CD4-positive, alpha-beta T cell treated with Interleukin-17A for 1 hour (primary cell): ENCODE measurements at regions not wholly inside any gene's neighbourhood (a gene's known extent, or its start where the extent isn't known, plus 50 kb on each side); places are given as distances from the start of the nearest gene placed in this dataset.
"Not testable (repeated sequence)": the region's sequence is repeated elsewhere in the genome, so short reads cannot be mapped to it uniquely, and the experiment has no call there.

Experiments
- DNase-seq: peaks from one replicate; pipeline ENCODE4 v3.0.0-alpha.2; 2020

GRCh38 chr6:84916704-84917103 lies 152.3 kb upstream of the TBX18 start:
- no peak for DNase-seq

DNA sequence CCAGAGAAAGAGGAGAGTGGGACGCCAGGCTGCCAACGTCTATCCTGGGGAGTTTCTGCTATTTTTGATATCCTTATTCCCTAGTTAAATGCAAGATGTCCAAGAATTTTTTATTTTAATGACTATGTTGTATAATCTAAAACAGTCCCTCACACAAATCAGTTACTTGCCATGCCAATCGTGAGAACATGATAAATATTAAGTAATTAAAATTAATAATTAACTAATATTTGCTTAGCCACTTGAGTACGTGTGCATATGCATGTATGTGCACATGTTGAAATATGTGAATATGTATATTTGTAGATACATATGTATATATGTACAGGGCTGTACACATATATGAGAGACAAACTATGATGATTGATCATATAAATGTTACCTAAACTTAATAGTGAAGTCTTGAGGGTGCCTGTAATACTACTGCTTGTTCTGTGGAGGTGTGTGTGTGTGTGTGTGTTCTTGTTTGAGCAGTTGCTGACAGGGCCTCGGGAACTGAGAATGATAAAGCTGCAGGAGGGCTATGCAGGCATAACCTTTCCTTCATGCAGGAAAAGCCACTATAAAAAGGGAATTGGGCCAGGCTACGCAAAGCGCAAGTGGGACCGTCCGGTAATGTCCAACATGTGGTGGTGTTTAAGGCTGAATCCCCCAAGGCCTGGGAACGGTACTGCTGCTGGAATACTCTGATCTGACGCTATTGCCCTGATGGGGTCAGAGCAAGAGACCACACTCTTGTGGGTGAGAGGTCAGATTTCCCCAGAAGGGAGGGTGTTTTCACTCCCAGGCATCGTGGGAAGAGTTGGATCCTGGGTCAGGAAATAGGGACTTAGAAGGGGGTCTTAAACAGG lies 148.3 kb upstream of the TBX18 start:
- no peak for DNase-seq

- no peak for DNase-seq
These were observed 146.7 kb upstream of the TBX18 start for GRCh38 chr6:84910906-84911607.

- no peak for DNase-seq
These were observed 144.0 kb upstream of the TBX18 start for GRCh38 chr6:84908304-84908904.

- DNase-seq = no peak
These were observed 142.1 kb upstream of the TBX18 start for GRCh38 chr6:84906514-84906913.

DNA sequence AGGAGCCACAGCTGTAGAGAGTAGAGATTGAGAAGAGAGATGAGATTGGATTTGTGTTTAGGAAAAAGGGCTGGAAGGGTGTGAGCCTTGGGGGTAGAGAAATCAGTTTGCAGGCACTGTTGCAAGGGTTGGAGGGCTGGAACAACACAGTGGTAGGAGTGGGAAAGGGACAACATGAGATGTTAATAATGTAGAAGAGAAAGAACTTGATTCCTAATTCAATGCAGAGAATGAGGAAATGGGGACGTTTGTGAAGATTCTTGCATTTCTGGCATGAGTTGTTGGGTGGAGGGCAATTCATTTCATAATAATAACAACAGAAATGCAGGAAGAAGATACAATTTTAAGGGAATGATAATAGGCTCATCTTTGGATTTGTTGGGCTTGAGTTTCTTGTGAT lies 141.4 kb upstream of the TBX18 start:
- DNase-seq = no peak

DNA sequence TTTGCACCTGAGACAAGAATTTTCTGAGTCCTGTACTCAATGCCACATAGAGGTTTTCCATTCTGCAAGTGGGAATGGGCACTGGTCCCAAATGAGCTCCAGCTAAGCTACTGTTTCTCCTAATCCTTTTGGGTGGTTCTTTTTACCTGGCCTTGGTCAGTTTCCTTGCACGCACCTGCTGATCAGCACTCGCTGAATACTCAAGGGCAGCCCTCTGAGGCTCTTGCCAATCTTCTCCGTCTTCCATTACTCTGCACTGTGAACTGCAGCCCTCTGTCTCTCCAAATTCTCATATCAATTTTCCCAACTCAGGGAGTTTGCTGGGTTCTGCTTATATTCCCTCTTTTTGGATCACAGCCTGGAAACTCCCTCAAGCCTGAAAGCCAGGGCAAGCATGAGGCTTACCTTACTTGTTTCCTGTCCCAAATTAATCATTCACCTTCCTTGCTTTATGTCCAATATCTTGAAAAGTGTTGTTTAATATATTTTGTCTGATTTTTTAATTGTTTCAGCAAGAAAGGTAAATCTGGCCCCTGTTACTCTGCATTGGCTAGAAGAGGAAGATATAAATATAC lies 138.0 kb upstream of the TBX18 start:
- DNase-seq = no peak

DNA sequence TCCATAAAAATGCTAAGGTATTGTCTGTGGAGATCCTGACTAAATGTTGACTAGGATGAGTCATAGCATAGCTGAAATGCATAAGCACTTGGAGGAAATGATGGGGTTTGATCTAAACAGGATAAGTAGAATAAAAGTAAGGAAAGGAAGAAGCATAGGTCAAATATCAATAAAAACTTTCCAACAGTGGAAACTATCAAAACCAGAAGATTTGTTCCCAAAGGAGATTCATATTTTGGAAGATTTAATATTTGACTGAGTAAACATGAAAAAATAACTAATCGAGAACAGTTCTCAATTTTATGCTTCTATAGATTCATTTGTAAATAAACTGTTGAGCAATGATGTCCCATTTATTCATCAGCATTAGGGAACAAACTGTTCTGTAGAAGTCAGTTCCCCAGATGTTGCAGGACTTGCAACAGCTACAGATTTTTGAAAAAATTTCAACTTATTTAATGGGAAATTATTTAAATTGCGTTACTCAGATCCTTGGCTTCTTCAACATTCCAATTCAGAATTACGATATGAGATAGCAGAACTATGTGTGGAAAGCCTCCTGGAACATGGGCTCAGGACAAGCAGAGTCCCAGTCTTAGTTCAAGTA lies 133.7 kb upstream of the TBX18 start:
- no peak for DNase-seq

- DNase-seq = no peak
These were observed 132.6 kb upstream of the TBX18 start for GRCh38 chr6:84897011-84897410.

DNA sequence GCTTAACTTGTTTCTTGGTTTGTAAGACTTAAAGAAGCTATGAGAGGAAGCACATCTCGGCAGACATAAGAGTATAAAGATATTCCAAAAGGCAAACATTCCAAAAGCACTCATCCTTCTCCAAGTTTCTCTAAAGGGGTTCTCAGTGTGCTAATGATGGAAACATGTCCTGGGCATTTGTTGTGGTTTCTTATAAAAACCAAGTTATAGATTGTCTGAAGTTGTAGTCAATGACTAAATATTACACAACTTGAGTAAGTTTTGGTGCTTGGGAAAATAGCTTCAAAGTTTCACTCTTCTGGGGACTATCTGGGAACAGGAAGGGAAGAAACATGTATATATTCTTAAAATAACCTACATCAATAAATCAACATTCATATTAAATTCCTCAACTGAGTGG lies 128.3 kb upstream of the TBX18 start:
- no peak for DNase-seq

GRCh38 chr6:84882768-84883766 lies 118.7 kb upstream of the TBX18 start:
- no peak for DNase-seq

DNA sequence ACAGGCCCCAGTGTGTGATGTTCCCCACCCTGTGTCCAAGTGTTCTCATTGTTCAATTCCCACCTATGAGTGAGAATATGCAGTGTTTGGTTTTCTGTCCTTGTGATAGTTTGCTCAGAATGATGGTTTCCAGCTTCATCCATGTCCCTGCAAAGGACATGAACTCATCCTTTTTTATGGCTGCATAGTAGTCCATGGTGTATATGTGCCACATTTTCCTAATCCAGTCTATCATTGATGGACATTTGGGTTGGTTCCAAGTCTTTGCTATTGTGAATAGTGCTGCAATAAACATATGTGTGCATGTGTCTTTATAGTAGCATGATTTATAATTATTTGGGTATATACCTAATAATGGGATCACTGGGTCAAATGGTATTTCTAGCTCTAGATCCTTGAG lies 115.0 kb upstream of the TBX18 start:
- not testable (repeated sequence) for DNase-seq

GRCh38 chr6:84877515-84878210 lies 113.3 kb upstream of the TBX18 start:
- DNase-seq = no peak

DNA sequence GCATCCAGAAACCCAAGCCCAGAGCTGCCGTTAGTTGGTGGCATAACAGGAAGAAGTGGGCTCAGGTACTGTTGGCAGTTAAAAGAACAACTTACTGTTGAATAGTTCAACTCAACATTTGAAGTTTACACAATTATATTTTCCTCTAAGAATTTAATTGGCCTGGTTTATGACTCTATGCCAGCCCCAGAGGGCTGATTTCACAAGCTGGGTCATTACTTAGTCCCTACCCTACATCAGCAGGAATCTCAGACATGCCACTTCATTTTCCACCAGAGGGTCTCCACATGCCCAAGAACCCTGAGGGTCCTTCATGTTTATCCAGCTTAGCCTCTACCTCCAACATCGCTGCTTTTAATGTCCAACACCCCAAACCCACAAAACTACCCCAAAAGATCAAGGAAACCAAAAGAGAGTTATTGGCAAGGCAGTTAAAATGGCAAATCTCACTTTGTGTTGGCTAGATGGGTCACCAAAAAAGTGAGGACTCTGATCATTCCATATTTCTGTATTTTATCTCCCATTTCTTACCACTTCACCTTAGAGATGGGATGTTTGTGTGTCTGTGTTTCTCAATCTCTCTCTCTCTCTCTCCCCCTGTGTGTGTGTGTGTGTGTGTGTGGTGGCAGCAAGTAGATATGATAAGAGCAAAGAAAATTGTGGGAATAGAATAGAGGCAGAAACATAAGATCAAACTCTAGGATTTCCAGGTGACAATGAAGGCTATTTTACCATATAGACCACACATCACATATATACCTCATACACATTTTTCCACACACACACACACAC lies 112.5 kb upstream of the TBX18 start:
- DNase-seq = no peak

GRCh38 chr6:84872996-84873723 lies 108.8 kb upstream of the TBX18 start:
- DNase-seq = no peak

DNA sequence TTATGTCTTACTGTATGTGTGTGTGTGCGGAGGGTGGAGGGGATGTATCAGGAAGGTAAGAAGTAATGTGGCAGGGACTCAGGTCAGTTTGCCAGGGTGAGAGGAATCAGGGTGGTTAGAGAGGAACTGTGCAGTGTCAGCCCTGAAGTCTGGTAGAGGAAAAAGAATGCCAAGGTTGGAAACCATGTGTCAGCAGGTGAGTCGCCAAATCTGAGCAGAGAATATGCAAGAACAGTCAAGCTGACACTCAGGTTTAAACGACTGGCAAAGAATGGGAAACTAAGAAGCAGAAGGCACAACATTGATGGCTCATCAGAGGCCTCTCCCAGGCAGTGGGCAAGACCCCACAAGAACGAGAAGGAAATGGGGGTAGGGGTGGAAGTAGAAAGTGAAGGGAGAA lies 107.5 kb upstream of the TBX18 start:
- DNase-seq = no peak

DNA sequence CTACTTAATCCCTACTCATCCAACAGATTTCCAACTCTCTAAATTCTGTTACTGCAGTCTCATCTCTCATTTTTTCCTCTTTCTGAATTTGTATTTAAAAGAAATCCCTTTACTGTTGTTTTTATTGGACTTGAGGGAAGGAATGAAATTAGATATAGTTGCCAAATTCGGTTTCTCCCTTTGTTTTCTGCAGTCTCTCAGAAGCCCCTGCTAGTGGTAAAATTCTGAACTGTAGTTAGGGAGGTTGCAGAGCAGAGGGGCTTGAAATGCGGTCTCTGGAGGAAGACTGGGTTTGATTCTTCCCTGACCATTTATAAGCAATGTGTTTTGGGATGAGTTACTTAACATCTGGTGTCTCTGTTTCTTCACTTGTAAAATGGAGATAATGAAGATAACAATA lies 106.3 kb upstream of the TBX18 start:
- no peak for DNase-seq

- no peak for DNase-seq
These were observed 103.8 kb upstream of the TBX18 start for GRCh38 chr6:84868149-84868548.

DNA sequence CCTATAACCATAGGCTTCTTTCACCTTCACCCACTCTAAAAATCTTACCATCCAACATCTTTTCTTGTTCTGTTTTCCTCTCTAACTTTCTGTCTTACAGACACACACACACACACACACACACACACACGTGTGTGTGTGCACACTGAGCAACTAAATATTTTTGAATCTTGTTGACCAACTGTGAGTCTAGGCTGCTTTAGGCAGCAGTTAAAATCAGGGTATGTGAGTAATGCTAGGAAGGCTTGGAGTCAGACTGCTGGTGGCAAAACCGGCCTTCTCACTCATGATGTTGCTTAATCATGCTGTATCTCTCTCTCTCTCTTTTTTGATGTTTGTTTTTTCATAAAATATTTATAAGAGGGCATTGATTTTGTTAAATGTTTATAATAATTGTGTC lies 103.1 kb upstream of the TBX18 start:
- no peak for DNase-seq

GRCh38 chr6:84866715-84867114 lies 102.3 kb upstream of the TBX18 start:
- DNase-seq = no peak
